CD4-positive, CD25-positive, alpha-beta regulatory T cell (primary cell): ENCODE measurements at regions not wholly inside any gene's neighbourhood (a gene's known extent, or its start where the extent isn't known, plus 50 kb on each side); places are given as distances from the start of the nearest gene placed in this dataset.

Source experiments
- ATAC-seq, 2 donors: fragments of 150-1000 bp; cut with Tn5 transposase; one replicate each; pipeline ENCODE4 v1.10.0; 2021; ENCODE audit warnings: low read depth in 2 of 2, moderate number of reproducible peaks in 2 of 2, moderate library complexity in 1 of 2
- DNase-seq, 3 donors: peaks; one replicate each; pipeline versions ENCODE4 v3.0.0 to v3.0.0-alpha.2; 2012 to 2022; ENCODE audit warnings: mixed read lengths in 1 of 3
- H3K27ac ChIP-seq: one replicate; pipeline ENCODE4 v1.7.0; 2013; ENCODE audit warnings: mild to moderate bottlenecking, low read length; ENCODE audit not compliant: insufficient read depth, poor library complexity, severe bottlenecking
- H3K27me3 ChIP-seq: one replicate; pipeline ENCODE4 v1.7.0; 2013; ENCODE audit warnings: low read length; ENCODE audit not compliant: control insufficient read depth, insufficient read depth
- H3K36me3 ChIP-seq: one replicate; pipeline ENCODE4 v1.7.0; 2013; ENCODE audit warnings: mild to moderate bottlenecking, low read length, moderate library complexity; ENCODE audit not compliant: control insufficient read depth, insufficient read depth
- H3K4me1 ChIP-seq: 2 replicates; pipeline ENCODE4 v1.7.0; 2013; ENCODE audit warnings: mild to moderate bottlenecking, low read length; ENCODE audit not compliant: insufficient read depth, control insufficient read depth, poor library complexity, severe bottlenecking
- H3K4me3 ChIP-seq: one replicate; pipeline ENCODE4 v1.7.0; 2013; ENCODE audit warnings: low read depth, mild to moderate bottlenecking, low read length, moderate library complexity
- H3K9me3 ChIP-seq, 2 experiments: 1 replicate in 1 of 2; 2 replicates in 1 of 2; pipeline ENCODE4 v1.7.0; 2013; ENCODE audit warnings: low read length in 2 of 2, mild to moderate bottlenecking in 1 of 2, moderate library complexity in 1 of 2; ENCODE audit not compliant: control insufficient read depth in 2 of 2
- H3K27ac Mint-ChIP-seq, 3 donors: one replicate each; pipeline ENCODE4 v1.8.0; 2020 to 2022; ENCODE audit warnings: mild to moderate bottlenecking in 3 of 3, mixed read lengths in 3 of 3, moderate library complexity in 2 of 3
- H3K27me3 Mint-ChIP-seq: one replicate; pipeline ENCODE4 v1.8.0; 2022; ENCODE audit warnings: mild to moderate bottlenecking, mixed read lengths
- H3K36me3 Mint-ChIP-seq: one replicate; pipeline ENCODE4 v1.8.0; 2020; ENCODE audit warnings: mixed read lengths
- H3K4me1 Mint-ChIP-seq, 4 donors: one replicate each; pipeline ENCODE4 v1.8.0; 2020 to 2022; ENCODE audit warnings: mixed read lengths in 4 of 4, mild to moderate bottlenecking in 1 of 4
- H3K4me3 Mint-ChIP-seq, 4 donors: one replicate each; pipeline ENCODE4 v1.8.0; 2020 to 2022; ENCODE audit warnings: mild to moderate bottlenecking in 4 of 4, mixed read lengths in 4 of 4, moderate library complexity in 3 of 4
- H3K9me3 Mint-ChIP-seq, 7 donors: one replicate each; pipeline ENCODE4 v1.8.0; 2020 to 2022; ENCODE audit warnings: mixed read lengths in 7 of 7, mild to moderate bottlenecking in 3 of 7, moderate library complexity in 2 of 7

GRCh38 chr2:120568975-120569268 lies 166.7 kb upstream of the GLI2 start:
- no peaks in the 10 kb centered on the region for H3K9me3 Mint-ChIP-seq
- DNase-seq: no peak
- H3K9me3 ChIP-seq: no peaks in the 10 kb centered on the region
- H3K27ac Mint-ChIP-seq: no peak overlapping the region
- ATAC-seq: no peak
- H3K27ac ChIP-seq: no peak overlapping the region
- no peaks in the 10 kb centered on the region for H3K36me3 Mint-ChIP-seq
- no peaks in the 10 kb centered on the region for H3K4me1 ChIP-seq
- H3K36me3 ChIP-seq: no peaks in the 10 kb centered on the region
- H3K27me3 ChIP-seq: no peaks in the 10 kb centered on the region
- no peak overlapping the region for H3K4me3 Mint-ChIP-seq
- H3K4me1 Mint-ChIP-seq: no peaks in the 10 kb centered on the region
- H3K27me3 Mint-ChIP-seq: no peaks in the 10 kb centered on the region
- H3K4me3 ChIP-seq: no peak overlapping the region

DNA sequence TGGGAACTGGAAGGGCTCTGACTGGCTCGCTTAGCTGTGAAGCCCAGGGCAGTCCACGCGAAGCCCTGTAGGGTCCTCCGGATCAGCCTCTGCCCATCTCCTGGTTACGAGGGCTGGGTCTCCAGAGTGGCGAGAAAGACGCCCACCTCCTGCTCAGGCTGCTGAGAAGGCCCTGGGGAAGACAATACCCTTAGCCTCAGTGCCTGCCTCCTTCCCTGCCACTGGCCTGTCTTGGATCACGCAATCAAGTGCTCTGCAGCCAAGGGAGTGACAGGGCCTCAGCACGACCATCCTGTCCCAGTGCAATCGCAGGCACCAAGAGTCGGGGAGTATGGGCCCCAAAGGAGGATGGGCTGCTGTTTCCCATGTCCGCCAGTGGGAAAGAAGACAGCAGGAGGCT lies 165.7 kb upstream of the GLI2 start:
- no peaks in the 10 kb centered on the region for H3K4me1 Mint-ChIP-seq
- Histone ChIP-seq H3K27me3 (no peaks in the 10 kb centered on the region), H3K36me3 (no peaks in the 10 kb centered on the region), H3K9me3 (no peaks in the 10 kb centered on the region), H3K27ac (no peak overlapping the region), H3K4me3 (no peak overlapping the region), H3K4me1 (no peaks in the 10 kb centered on the region)
- no peak overlapping the region for H3K4me3 Mint-ChIP-seq
- no peaks in the 10 kb centered on the region for H3K27me3 Mint-ChIP-seq
- H3K9me3 Mint-ChIP-seq: no peaks in the 10 kb centered on the region
- DNase-seq (no peak), ATAC-seq (no peak)
- no peak overlapping the region for H3K27ac Mint-ChIP-seq
- H3K36me3 Mint-ChIP-seq: no peaks in the 10 kb centered on the region

DNA sequence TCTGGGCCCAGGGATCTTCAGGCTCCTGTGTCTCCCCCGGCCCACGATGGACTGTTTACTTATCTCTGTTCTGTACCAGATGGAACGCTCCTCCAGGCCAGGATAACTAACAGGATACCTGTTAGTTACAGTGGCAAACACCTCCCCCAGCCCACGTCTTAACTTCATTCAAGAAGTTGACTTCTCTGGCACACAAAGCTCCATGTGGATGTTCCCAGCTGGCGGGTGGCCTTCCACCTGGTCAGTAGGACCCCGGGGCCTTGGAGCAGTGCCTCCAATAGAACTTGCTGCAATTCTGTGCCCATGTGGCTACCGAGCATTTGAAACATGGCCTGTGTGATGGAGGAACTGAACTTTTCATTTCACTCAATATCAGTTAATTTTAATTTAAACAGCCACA lies 165.1 kb upstream of the GLI2 start:
- Histone ChIP-seq H3K9me3 (no peaks in the 10 kb centered on the region), H3K4me1 (no peaks in the 10 kb centered on the region), H3K4me3 (no peak overlapping the region), H3K27ac (no peak overlapping the region), H3K27me3 (no peaks in the 10 kb centered on the region), H3K36me3 (no peaks in the 10 kb centered on the region)
- Mint-ChIP-seq H3K27ac (no peak overlapping the region), H3K36me3 (no peaks in the 10 kb centered on the region), H3K27me3 (no peaks in the 10 kb centered on the region), H3K4me3 (no peak overlapping the region), H3K9me3 (no peaks in the 10 kb centered on the region), H3K4me1 (no peaks in the 10 kb centered on the region)
- ATAC-seq: no peak
- no peak for DNase-seq

DNA sequence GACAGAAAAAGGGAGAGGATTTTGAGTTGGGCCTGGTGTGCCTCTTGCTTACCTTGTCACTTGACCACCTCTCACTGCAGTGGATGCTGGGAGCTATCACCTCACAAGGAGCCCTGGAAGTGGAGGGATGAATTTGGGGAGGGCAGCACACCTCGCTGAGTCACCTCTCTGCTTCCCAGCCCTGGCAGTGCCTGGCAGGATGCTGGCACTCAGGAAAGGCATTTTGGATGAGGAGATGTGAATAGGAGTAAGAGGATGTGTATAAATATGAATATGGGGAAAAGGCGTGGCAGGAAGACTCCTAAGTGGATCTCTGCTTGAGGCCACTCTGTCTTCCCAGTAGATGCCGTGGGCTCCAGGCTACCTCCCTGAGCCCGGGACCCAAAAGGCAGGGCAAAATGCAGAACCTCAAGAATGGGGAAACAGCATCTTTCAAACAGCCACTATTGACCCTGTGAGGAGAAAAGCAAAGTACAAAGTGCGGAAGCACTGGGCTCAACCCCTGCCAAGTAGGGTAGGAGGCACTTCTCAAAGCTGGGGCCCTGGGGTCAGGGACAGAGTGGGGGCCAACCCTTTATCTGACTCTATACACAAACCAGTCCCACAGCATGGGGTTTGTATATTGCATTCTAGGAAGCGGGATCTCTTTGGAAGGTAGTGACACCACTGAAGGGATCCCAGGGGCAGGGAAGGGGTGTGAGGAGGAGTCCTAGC lies 164.5 kb upstream of the GLI2 start:
- Histone ChIP-seq H3K4me1 (no peaks in the 10 kb centered on the region), H3K9me3 (no peaks in the 10 kb centered on the region), H3K36me3 (no peaks in the 10 kb centered on the region), H3K27ac (no peak overlapping the region), H3K4me3 (no peak overlapping the region), H3K27me3 (no peaks in the 10 kb centered on the region)
- DNase-seq (no peak), ATAC-seq (no peak)
- H3K27me3 Mint-ChIP-seq: no peaks in the 10 kb centered on the region
- no peaks in the 10 kb centered on the region for H3K36me3 Mint-ChIP-seq
- no peaks in the 10 kb centered on the region for H3K9me3 Mint-ChIP-seq
- H3K4me3 Mint-ChIP-seq: no peak overlapping the region
- no peaks in the 10 kb centered on the region for H3K4me1 Mint-ChIP-seq
- no peak overlapping the region for H3K27ac Mint-ChIP-seq

- Histone ChIP-seq H3K4me1 (no peaks in the 10 kb centered on the region), H3K36me3 (no peaks in the 10 kb centered on the region), H3K27ac (no peak overlapping the region), H3K27me3 (no peaks in the 10 kb centered on the region), H3K4me3 (no peak overlapping the region), H3K9me3 (no peaks in the 10 kb centered on the region)
- Mint-ChIP-seq H3K27ac (no peak overlapping the region), H3K36me3 (no peaks in the 10 kb centered on the region), H3K9me3 (no peaks in the 10 kb centered on the region), H3K4me1 (no peaks in the 10 kb centered on the region), H3K27me3 (no peaks in the 10 kb centered on the region), H3K4me3 (no peak overlapping the region)
- ATAC-seq (no peak), DNase-seq (no peak)
Observed at GRCh38 chr2:120572226-120572625, 163.4 kb upstream of the GLI2 start.

DNA sequence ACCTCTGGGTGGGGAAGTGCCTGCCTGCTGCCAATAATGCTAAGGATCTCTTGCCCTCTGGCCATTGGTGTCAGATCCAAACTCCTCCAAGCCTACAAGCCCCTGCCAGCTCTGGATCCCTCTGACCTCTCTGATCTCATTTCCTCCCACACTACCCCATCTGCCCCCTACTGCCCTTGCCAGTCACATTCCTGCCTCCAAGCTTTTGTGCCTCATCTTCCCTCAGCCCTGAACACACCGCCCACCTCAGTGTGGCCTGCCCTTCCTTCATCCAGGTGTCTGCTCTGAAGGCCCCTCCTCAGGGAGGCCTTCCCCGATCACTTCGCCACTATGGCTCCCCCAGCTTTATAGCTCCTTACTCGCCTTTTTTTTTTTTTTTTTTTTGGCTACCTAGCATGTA lies 161.0 kb upstream of the GLI2 start:
- H3K4me3 ChIP-seq: no peak overlapping the region
- H3K9me3 ChIP-seq: no peaks in the 10 kb centered on the region
- H3K36me3 ChIP-seq: no peaks in the 10 kb centered on the region
- H3K27me3 ChIP-seq: no peaks in the 10 kb centered on the region
- DNase-seq (no peak), ATAC-seq (no peak)
- no peaks in the 10 kb centered on the region for H3K36me3 Mint-ChIP-seq
- no peaks in the 10 kb centered on the region for H3K4me1 Mint-ChIP-seq
- H3K9me3 Mint-ChIP-seq: peaks cover 0 to 2% (median 0%) of the 10 kb centered on the region in 7 donors
- H3K27ac ChIP-seq: no peak overlapping the region
- no peaks in the 10 kb centered on the region for H3K4me1 ChIP-seq
- peaks cover 6% of the 10 kb centered on the region for H3K27me3 Mint-ChIP-seq
- H3K4me3 Mint-ChIP-seq: no peak overlapping the region
- peak overlapping the region in 1 of 3 donors; percentile 15 for H3K27ac Mint-ChIP-seq

DNA sequence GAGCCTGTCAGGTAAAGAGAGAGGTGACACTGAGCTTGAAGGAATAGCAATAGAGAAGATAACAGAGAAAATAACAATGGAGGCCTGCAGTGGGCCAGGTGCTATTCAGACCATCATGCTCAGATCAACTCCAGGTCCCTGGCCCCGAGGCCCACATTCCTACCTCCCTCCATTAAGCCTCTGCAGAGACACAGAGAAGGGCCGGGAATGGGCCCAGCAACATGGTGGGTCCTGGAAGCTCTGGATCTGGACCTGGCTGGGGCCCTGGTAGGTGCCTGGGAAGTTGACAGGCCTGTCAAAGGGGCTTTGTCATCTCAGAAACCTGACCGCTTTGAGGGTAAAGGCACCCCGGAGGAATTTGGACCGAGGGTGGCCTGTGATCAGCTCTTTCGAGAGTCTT lies 159.7 kb upstream of the GLI2 start:
- peaks cover 6% of the 10 kb centered on the region for H3K27me3 Mint-ChIP-seq
- H3K4me3 ChIP-seq: no peak overlapping the region

DNA sequence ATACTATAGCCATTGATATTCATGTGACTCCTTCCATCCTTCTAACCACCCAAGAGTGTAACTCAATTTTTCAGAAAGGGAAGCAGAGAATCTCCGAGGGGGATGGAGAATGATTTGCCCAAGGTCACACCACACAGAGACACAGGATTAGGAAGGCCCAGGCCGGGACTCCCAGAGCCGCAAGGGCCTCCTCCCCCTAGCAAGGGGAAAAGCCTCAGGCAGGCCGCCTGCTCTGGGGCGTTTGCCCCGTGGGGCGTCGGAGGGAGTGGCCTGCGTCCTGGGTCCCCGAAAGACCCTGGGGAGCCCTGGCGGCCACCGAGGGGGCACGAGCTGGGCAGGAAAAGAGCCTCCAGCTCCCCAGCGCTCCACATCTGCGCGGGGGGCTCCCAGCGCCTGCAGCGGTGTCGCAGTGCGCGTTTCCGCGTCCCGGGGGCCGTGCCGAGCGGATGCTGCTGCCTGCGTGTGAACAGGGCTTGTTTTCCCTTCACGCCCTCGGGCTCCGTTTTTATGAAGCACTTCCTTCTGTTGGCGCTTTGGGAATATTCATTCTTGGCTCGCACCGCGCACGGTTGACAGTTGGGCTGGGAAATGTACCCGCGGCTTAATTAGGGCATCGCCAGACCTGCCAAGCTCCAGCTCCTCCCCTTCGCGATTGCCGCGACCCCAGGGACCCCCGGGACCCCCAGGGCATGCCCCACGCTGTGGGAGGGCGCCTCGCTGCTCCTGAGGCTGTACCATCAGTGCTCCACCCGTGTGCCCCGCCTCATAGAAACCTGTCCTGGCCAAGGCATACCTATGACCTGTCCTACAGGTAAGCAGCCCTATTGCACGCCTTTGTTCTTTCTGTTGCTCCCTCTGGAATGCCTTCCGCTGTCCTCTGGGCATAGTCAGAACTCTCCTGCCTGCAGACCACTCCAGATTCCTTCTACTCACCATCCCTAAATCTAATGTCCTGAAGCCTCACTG lies 158.9 kb upstream of the GLI2 start:
- H3K27me3 Mint-ChIP-seq: peaks cover 6% of the 10 kb centered on the region
- Histone ChIP-seq H3K9me3 (no peaks in the 10 kb centered on the region), H3K4me3 (no peak overlapping the region), H3K36me3 (no peaks in the 10 kb centered on the region), H3K27ac (no peak overlapping the region), H3K27me3 (no peaks in the 10 kb centered on the region), H3K4me1 (no peaks in the 10 kb centered on the region)
- H3K36me3 Mint-ChIP-seq: no peaks in the 10 kb centered on the region
- DNase-seq: no peak
- H3K27ac Mint-ChIP-seq: no peak overlapping the region
- no peaks in the 10 kb centered on the region for H3K4me1 Mint-ChIP-seq
- ATAC-seq: no peak
- no peak overlapping the region for H3K4me3 Mint-ChIP-seq
- H3K9me3 Mint-ChIP-seq: peaks cover 0 to 2% (median 0%) of the 10 kb centered on the region in 7 donors

More for the DNA sequence above, 159.7 kb upstream of the GLI2 start:
- H3K27me3 ChIP-seq: no peaks in the 10 kb centered on the region
- no peak for ATAC-seq
- Mint-ChIP-seq H3K36me3 (no peaks in the 10 kb centered on the region), H3K27ac (no peak overlapping the region), H3K4me1 (no peaks in the 10 kb centered on the region), H3K4me3 (no peak overlapping the region), H3K9me3 (peaks cover 0 to 2% (median 0%) of the 10 kb centered on the region in 7 donors)
- H3K4me1 ChIP-seq: no peaks in the 10 kb centered on the region
- no peaks in the 10 kb centered on the region for H3K9me3 ChIP-seq
- H3K27ac ChIP-seq: no peak overlapping the region
- H3K36me3 ChIP-seq: no peaks in the 10 kb centered on the region
- DNase-seq: no peak
